CD14-positive monocyte (primary cell): ENCODE measurements at regions not wholly inside any gene's neighbourhood (a gene's known extent, or its start where the extent isn't known, plus 50 kb on each side); places are given as distances from the start of the nearest gene placed in this dataset.

Source experiments
- DNase-seq, 3 donors: peaks; one replicate each; pipeline ENCODE4 v3.0.0-alpha.2; 2011 to 2022
- H2AFZ ChIP-seq: 2 replicates; pipeline ENCODE4 v1.6.0; 2012; ENCODE audit warnings: mild to moderate bottlenecking, low read depth, low read length, inconsistent platforms; ENCODE audit not compliant: insufficient read depth, poor library complexity, severe bottlenecking
- H3K27ac ChIP-seq, 2 donors: 1 replicate in 1 of 2; 2 replicates in 1 of 2; pipeline ENCODE4 v1.5.1; 2012 to 2013; ENCODE audit warnings: low read length in 2 of 2, control low read depth in 1 of 2, inconsistent platforms in 1 of 2, low read depth in 1 of 2, mild to moderate bottlenecking in 1 of 2
- H3K27me3 ChIP-seq, 2 donors: one replicate each; pipeline versions ENCODE4 v1.6.0 to v1.6.1; 2011 to 2013; ENCODE audit warnings: low read length in 2 of 2; ENCODE audit not compliant: control insufficient read depth in 2 of 2, insufficient read depth in 2 of 2
- H3K36me3 ChIP-seq, 2 donors: replicated peaks in 1 of 2; 1 replicate in 1 of 2; 2 replicates in 1 of 2; pipeline versions ENCODE4 v1.5.1 to v1.6.1; 2012 to 2013; ENCODE audit warnings: low read length in 2 of 2, control low read depth in 1 of 2, inconsistent platforms in 1 of 2, mild to moderate bottlenecking in 1 of 2; ENCODE audit not compliant: insufficient read depth in 2 of 2, control insufficient read depth in 1 of 2
- H3K4me1 ChIP-seq, 2 donors: 1 replicate in 1 of 2; 2 replicates in 1 of 2; pipeline versions ENCODE4 v1.5.1 to v1.6.1; 2012 to 2013; ENCODE audit warnings: low read length in 2 of 2, control low read depth in 1 of 2, inconsistent platforms in 1 of 2, mild to moderate bottlenecking in 1 of 2, moderate library complexity in 1 of 2; ENCODE audit not compliant: insufficient read depth in 2 of 2, control insufficient read depth in 1 of 2
- H3K4me2 ChIP-seq: replicated peaks from 2 replicates; pipeline ENCODE3; 2012; ENCODE audit warnings: low read length, moderate library complexity, mild to moderate bottlenecking; ENCODE audit not compliant: poor library complexity, severe bottlenecking; ENCODE audit errors: extremely low read depth
- H3K4me3 ChIP-seq, 3 experiments: fragments of 200-600 bp in 1 of 3; sonication (generic) in 1 of 3; replicated peaks in 1 of 3; 1 replicate in 2 of 3; 2 replicates in 1 of 3; pipeline ENCODE4 v1.5.1; 2011 to 2013; ENCODE audit warnings: low read length in 3 of 3, mild to moderate bottlenecking in 3 of 3, control low read depth in 2 of 3, low read depth in 2 of 3, inconsistent platforms in 1 of 3, moderate library complexity in 1 of 3
- H3K79me2 ChIP-seq: 2 replicates; pipeline ENCODE4 v1.6.0; 2012; ENCODE audit warnings: mild to moderate bottlenecking, control low read depth, inconsistent platforms, low read length, moderate library complexity; ENCODE audit not compliant: insufficient read depth
- H3K9ac ChIP-seq: 2 replicates; pipeline ENCODE4 v1.6.0; 2017; ENCODE audit warnings: low read length, mild to moderate bottlenecking; ENCODE audit not compliant: insufficient read depth, poor library complexity, severe bottlenecking
- H3K9me3 ChIP-seq, 2 donors: replicated peaks in 1 of 2; 1 replicate in 1 of 2; 2 replicates in 1 of 2; pipeline versions ENCODE4 v1.5.1 to v1.6.1; 2012 to 2013; ENCODE audit warnings: low read length in 2 of 2, control low read depth in 1 of 2; ENCODE audit not compliant: control insufficient read depth in 1 of 2, insufficient read depth in 1 of 2
- H4K20me1 ChIP-seq: 2 replicates; pipeline ENCODE4 v1.6.0; 2012; ENCODE audit warnings: mild to moderate bottlenecking, low read length, control low read depth, moderate library complexity; ENCODE audit not compliant: insufficient read depth
- H3K27ac Mint-ChIP-seq, 7 donors: one replicate each; pipeline ENCODE4 v1.8.0; 2020; ENCODE audit warnings: mild to moderate bottlenecking in 7 of 7, mixed read lengths in 7 of 7, moderate library complexity in 6 of 7, inconsistent platforms in 2 of 7
- H3K27me3 Mint-ChIP-seq, 3 donors: one replicate each; pipeline ENCODE4 v1.8.0; 2021 to 2022; ENCODE audit warnings: low read depth in 3 of 3, mild to moderate bottlenecking in 3 of 3, mixed read lengths in 3 of 3, moderate library complexity in 3 of 3, inconsistent platforms in 1 of 3
- H3K36me3 Mint-ChIP-seq, 2 donors: one replicate each; pipeline ENCODE4 v1.8.0; 2020; ENCODE audit warnings: mixed read lengths in 2 of 2, inconsistent platforms in 1 of 2, mild to moderate bottlenecking in 1 of 2
- H3K4me1 Mint-ChIP-seq: one replicate; pipeline ENCODE4 v1.8.0; 2020; ENCODE audit warnings: mild to moderate bottlenecking, mixed read lengths
- H3K4me3 Mint-ChIP-seq, 2 donors: one replicate each; pipeline ENCODE4 v1.8.0; 2020; ENCODE audit warnings: mild to moderate bottlenecking in 2 of 2, mixed read lengths in 2 of 2, moderate library complexity in 1 of 2
- H3K9me3 Mint-ChIP-seq, 7 donors: one replicate each; pipeline ENCODE4 v1.8.0; 2020 to 2022; ENCODE audit warnings: mixed read lengths in 7 of 7, mild to moderate bottlenecking in 6 of 7, moderate library complexity in 6 of 7, inconsistent platforms in 2 of 7
- WGBS: methylation state at CpG from one replicate; pipeline ENCODE4 v1.1.5; 2013; ENCODE audit warnings: missing lambda C conversion rate; ENCODE audit not compliant: insufficient coverage; 5-methylcytosine and 5-hydroxymethylcytosine counted together
- intact Hi-C, 2 donors: fragments of 100-400 bp; cut with micrococcal nuclease; formaldehyde crosslinking; loops; one replicate each; pipeline versions ENCODE4 v1.15.0 to v1.15.1; 2023
- TF ChIP-seq, protein P1 (sequence below): fragments of 200-600 bp; IDR thresholded peaks from one replicate; pipeline ENCODE4 v1.8.0; 2022; ENCODE audit warnings: antibody characterized with exemption, mild to moderate bottlenecking

GRCh38 chr9:21615446-21615845 is 133.3 kb upstream of the IFNE start:
- Histone ChIP-seq H3K27ac (no peak overlapping the region), H3K9me3 (no peaks in the 10 kb centered on the region), H3K4me2 (no peak overlapping the region), H4K20me1 (no peaks in the 10 kb centered on the region), H3K4me1 (no peaks in the 10 kb centered on the region), H3K79me2 (no peaks in the 10 kb centered on the region), H3K36me3 (no peaks in the 10 kb centered on the region), H3K27me3 (peaks cover 3 to 4% of the 10 kb centered on the region in 2 donors), H3K9ac (no peak overlapping the region), H2AFZ (no peak overlapping the region), H3K4me3 (no peak overlapping the region)
- Mint-ChIP-seq H3K9me3 (no peaks in the 10 kb centered on the region), H3K4me3 (no peak overlapping the region), H3K27ac (no peak overlapping the region), H3K27me3 (peaks cover 2 to 7% (median 7%) of the 10 kb centered on the region in 3 donors), H3K36me3 (no peaks in the 10 kb centered on the region), H3K4me1 (no peaks in the 10 kb centered on the region)
- intact Hi-C loops, result no loop called here
- no CpG with 5 or more reads among the region's 4 CpGs for WGBS
- no peak for DNase-seq
- TF ChIP-seq, protein P1, sequence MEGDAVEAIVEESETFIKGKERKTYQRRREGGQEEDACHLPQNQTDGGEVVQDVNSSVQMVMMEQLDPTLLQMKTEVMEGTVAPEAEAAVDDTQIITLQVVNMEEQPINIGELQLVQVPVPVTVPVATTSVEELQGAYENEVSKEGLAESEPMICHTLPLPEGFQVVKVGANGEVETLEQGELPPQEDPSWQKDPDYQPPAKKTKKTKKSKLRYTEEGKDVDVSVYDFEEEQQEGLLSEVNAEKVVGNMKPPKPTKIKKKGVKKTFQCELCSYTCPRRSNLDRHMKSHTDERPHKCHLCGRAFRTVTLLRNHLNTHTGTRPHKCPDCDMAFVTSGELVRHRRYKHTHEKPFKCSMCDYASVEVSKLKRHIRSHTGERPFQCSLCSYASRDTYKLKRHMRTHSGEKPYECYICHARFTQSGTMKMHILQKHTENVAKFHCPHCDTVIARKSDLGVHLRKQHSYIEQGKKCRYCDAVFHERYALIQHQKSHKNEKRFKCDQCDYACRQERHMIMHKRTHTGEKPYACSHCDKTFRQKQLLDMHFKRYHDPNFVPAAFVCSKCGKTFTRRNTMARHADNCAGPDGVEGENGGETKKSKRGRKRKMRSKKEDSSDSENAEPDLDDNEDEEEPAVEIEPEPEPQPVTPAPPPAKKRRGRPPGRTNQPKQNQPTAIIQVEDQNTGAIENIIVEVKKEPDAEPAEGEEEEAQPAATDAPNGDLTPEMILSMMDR, result no peak

GRCh38 chr9:21616082-21616778 is 134.1 kb upstream of the IFNE start:
- no peaks in the 10 kb centered on the region for H4K20me1 ChIP-seq
- Mint-ChIP-seq H3K4me1 (no peaks in the 10 kb centered on the region), H3K4me3 (no peak overlapping the region), H3K9me3 (no peaks in the 10 kb centered on the region), H3K27ac (no peak overlapping the region), H3K27me3 (peaks cover 2 to 7% (median 7%) of the 10 kb centered on the region in 3 donors), H3K36me3 (no peaks in the 10 kb centered on the region)
- H3K36me3 ChIP-seq, result no peaks in the 10 kb centered on the region
- H3K4me1 ChIP-seq, result no peaks in the 10 kb centered on the region
- 87% methylated on average over 2 of the region's 6 CpGs for WGBS
- peaks cover 2 to 4% of the 10 kb centered on the region in 2 donors for H3K27me3 ChIP-seq
- H3K9me3 ChIP-seq, result no peaks in the 10 kb centered on the region
- H3K4me2 ChIP-seq, result no peak overlapping the region
- no peak for DNase-seq
- no peak overlapping the region for H3K9ac ChIP-seq
- H3K27ac ChIP-seq, result no peak overlapping the region
- intact Hi-C loops, result no loop called here
- no peaks in the 10 kb centered on the region for H3K79me2 ChIP-seq
- H2AFZ ChIP-seq, result no peak overlapping the region
- H3K4me3 ChIP-seq, result no peak overlapping the region
- TF ChIP-seq, protein P1, result no peak
